ENCODE measurements at regions not wholly inside any gene's neighbourhood (a gene's known extent, or its start where the extent isn't known, plus 50 kb on each side); places are given as distances from the start of the nearest gene placed in this dataset.
"Not testable (repeated sequence)": the region's sequence is repeated elsewhere in the genome, so short reads cannot be mapped to it uniquely, and the experiment has no call there.

DNA sequence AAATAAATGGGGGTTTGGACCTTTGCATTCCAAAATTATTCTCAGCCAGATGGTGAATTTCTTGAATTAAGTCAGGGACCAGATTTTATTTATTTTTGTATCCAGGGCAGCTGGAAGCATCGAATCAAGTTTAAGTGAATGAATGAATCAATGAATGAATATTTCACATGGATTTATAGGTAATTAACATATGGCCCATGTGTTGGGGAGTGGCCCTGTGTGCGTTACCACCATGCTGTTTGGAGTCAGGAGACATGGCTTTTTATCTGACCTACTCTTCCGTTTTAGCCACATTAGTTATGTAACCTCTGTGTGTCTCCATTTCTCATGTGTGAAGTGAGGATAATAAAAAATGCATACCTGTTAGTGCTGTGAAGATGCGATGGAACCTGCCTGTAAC, 213.5 kb downstream of the CDH26 start:
- no peak for DNase-seq

GRCh38 chr20:60172346-60172984, 214.2 kb downstream of the CDH26 start:
- no peak for DNase-seq

DNA sequence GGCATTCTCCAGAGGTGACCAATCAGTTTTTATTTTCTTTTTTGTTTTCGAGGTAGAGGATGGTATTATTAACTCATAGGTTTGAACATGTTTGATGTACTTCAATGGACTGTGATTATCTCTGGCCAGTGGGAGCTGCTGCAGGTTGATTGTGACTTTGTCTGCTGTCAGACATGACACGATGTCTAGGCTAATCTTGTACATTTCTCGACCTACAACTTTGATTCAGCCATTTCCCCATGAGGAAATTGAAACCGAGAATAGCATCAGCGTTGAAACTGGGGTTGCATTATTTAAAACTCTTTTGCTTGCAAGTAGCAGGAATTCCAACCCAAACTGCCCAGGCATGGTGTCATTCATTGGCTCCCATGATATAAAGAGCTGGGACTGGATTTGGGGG, 218.9 kb downstream of the CDH26 start:
- DNase-seq = no peak

GRCh38 chr20:60180986-60181385, 222.8 kb downstream of the CDH26 start:
- no peak for DNase-seq

- no peak for DNase-seq
Measured at GRCh38 chr20:60186412-60186811, 228.2 kb downstream of the CDH26 start.

DNA sequence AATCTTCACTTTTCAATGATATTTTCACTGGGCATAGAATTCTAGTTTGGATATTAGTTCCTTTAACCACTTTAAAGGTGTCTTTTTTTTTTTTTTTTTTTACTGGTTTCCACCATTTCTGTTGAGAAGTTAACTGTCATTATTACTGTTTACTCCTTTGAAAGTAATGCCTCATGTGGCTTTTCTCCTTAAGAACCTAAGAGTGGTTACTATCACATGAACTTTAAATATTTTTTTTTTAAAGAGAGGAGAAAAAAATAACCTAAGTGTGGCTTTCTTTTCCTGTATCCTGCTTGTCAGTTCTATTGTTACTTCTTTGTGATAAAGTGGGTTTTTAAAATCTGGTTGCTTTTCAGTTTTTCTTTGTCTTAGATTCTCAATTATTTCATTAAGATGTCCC, 229.5 kb downstream of the CDH26 start:
- DNase-seq = no peak

GRCh38 chr20:60191014-60191413, 232.8 kb downstream of the CDH26 start:
- DNase-seq = no peak

DNA sequence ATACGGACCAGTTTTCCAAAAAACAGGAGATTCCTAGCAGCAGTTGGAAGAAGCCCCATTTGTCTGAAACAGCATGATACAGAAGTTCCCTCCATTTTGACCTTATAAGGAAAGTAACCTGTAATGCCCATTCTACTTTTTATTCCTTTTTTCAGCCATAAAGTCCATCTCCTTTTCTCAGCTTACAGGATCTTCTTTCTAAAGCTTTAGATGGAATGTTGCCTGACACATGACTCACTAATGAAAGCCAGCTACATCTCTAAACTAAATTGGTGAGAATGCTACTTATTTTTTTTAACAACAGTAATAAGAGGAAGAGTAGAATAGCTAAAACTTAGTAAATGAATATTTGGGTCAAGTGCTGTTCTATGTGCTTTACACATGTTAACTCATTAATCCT, 234.1 kb downstream of the CDH26 start:
- DNase-seq = no peak

DNA sequence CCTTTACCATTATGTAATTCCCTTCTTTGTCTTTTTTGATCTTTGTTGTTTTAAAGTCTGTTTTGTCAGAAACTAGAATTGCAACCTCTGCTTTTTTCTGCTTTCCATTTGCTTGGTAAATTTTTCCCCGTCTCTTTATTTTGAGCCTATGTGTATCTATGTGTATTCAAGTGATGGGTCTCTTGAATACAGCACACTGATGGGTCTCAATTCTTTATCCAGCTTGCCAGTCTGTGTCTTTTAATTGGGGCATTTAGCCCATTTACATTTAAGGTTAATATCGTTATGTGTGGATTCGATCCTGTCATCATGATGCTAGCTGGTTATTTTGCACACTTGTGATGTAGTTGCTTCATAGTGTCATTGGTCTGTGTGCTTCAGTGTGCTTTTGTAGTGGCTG, 240.9 kb downstream of the CDH26 start:
- DNase-seq = not testable (repeated sequence)

GRCh38 chr20:60199866-60200265, 241.6 kb downstream of the CDH26 start:
- DNase-seq = no peak

DNA sequence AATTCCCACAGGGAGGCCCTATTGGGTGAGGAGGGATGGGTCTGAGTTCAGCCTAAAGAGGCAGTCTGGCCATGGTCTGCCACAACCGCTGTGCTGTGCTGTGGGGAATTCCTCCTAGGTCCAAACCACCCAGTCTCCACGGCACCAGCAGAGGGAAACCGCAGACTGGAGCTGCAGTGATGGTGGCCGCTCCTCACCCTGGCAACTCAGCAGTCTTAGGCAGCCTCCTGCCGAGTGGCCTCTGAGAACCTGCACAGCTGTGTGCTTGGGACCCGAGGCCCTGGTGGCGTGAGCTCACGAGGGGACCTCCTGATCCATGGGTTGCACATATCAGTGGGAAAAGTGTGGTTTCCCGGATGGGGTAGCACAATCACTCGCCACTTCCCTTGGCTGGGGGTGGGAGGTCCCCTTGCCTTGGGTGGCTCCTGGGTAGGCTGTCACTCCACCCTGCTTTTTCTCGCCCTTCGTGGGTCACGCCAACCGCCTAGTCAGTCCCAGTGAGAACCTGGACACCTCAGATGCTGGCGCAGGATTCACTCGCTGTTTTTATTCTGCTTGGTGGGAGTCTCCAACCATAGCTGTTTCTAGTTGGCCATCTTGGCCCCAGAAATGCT, 242.2 kb downstream of the CDH26 start:
- DNase-seq = no peak

DNA sequence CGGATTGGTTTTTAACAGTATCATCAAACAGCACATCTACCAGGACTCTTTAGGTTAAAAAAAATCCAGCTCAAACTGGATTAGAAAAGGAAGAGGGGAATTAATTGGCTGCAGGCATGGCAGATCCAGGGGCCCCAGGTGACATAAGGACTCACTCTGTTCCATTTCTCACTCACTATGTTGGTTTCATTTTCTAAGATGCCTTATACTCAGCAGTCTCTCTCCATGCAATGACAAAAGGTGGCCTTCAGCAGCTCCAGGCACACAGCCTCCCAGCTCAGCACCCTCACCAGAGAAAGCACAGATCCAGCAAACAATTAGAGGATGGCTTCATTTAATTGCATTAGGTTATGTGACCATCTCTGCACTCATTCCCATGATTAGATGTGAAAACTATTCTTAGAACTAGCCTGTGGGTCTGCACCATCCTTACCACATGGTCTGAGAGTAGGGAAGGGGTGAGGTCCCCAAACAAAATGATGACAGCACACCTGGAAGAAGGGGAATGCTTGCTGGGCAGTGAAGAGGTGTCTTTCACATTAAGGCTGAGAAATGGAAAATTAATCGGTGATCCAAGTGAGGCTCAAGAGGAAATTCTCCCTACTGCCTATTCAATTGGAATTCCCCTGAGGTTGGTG, 243.1 kb downstream of the CDH26 start:
- DNase-seq = no peak

DNA sequence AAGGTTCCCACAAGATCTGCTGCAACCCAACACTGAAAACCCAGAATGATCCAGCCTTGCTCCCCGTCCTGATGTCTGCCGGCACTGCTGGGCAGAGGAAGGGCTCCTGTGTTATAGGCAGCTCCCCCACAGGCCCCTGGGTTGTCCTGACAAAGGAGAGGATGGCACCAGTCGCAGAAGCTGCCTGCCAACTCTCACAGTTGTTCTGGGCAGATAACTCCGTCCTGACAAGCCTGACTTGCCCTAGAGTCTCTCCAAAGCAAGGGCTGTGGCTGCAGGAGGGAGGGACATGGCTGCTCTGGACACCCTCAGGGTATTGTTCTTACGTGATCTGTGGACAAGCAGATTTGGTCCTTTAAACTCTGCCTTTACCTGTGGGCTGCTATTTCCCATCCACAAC, 243.8 kb downstream of the CDH26 start:
- no peak for DNase-seq

GRCh38 chr20:60203451-60203850, 245.2 kb downstream of the CDH26 start:
- no peak for DNase-seq

- no peak for DNase-seq
Measured at GRCh38 chr20:60204601-60205000, 246.4 kb downstream of the CDH26 start.

GRCh38 chr20:60206259-60206658, 248.0 kb downstream of the CDH26 start:
- no peak for DNase-seq

DNA sequence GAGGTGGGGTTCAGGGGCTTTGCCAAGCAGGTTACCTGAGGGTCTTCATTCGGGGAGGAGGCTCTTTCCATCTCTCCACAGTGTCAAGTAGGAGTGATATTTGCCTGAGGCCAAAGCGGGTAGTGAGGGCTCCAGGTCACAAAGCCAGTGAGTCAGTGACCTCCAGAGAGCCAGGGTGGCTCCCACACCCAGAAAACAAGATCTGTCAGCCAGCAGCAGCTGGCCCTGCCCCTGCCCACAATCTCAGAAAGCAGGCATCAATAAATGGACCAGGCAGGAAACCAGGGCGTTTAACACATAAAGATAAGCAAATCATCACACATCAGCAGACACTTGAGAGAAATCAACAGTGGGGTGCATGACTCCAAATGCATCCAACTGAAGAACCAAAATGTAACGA, 250.8 kb downstream of the CDH26 start:
- no peak for DNase-seq

GRCh38 chr20:60210779-60211617, 252.8 kb downstream of the CDH26 start:
- peak; percentile 80 for DNase-seq

GRCh38 chr20:60211618-60212463, 253.6 kb downstream of the CDH26 start:
- no peak for DNase-seq

- DNase-seq = no peak
Measured at GRCh38 chr20:60212695-60213094, 254.5 kb downstream of the CDH26 start.

DNA sequence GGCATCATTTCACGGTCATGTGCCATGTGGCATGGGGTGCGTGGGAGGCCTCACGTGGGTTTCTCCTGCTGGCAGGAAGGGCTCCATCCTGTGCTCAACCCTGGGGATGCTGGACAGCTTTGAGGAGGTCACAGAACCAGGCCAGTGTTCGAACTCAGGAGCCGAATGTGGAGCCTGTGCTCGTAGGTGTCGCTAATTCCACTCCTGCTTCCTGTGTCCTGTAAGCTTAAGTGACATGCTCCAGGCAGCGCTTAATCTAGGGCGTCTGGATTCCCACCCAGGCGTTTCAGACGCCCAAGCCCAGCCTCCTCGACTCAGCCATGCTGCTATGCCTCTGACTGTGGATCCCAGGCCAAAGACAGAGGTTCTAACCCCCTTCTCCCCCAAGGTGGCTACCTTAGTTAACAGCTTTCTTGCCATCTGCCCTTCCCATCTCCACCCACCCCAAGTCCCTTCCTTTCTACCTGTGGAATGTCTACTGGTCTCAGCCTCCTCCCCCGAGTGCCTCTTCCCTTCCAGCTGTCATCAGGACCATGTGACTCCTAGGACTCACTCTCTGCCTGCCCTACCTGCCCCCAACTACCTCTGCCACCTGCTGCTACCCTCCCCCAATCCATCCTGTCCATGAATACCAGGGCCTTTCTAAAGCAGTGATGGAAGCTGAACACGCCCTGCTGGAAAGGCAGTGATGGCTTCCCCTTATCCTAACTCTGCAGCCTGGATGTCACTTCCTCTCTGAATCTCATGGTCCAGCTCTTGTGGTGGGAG, 255.1 kb downstream of the CDH26 start:
- no peak for DNase-seq
